ENCODE measurements at regions not wholly inside any gene's neighbourhood (a gene's known extent, or its start where the extent isn't known, plus 50 kb on each side); places are given as distances from the start of the nearest gene placed in this dataset.
"Not testable (repeated sequence)": the region's sequence is repeated elsewhere in the genome, so short reads cannot be mapped to it uniquely, and the experiment has no call there.

DNA sequence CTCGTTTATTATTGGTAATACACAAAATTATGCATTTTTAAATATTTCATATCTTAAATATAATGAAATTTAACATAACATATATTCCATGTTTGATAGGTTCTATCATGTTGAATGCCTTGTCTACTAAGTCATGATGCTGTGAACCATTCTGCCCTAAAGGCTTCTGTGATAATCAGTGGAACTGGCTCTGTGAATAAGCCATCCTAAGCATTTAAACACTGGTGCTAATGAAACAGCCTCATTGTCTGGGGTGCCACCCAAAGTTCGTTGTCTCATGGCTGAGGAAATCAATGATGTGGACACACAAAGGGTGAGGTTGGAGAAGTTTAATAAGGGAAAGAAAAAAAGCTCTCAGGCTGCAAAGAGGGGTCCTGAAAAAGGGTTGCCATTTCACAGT, 264.7 kb upstream of the ZRANB2 start:
- no peak for DNase-seq (ENCODE audit: low read depth)
- in situ Hi-C loops (cut with HindIII; ENCODE audit: low pct_unique_long_range_greater_than_20kb, low sequenced_read_pairs) = no loop called here

DNA sequence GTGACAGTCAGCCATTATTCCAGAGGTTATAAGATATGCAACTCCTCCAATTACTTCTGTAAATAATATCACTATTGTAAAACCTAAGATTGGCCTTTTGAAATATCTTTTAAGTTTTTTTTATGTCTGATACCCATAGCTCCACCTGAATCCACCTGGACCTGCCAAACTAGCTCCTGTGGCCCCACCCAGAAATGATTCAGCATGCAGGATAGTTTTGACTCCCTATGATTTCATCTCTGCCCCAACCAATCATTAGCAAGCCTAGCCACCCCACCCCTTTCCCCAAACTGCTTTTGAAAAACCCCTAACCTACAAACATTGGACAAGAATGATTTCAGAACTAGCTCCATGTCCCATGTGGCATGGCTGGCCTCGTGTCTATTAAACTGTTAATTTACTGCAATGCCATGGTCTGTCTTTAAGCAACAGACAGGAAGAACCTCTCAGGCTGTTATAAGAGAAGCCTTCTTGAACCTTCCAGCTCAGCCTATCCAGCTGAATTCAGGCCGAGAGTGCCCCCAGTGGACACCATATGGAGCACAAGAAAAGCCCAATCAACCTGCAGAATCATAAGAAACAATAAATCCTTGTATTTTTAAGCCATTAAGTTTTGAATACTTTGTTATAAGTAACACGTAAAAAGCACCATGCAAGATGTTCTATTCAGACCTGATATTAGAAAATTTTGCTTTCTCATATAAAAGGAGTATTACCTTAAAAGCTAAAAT, 263.0 kb upstream of the ZRANB2 start:
- no peak for DNase-seq (ENCODE audit: low read depth)
- in situ Hi-C loops (cut with HindIII; ENCODE audit: low pct_unique_long_range_greater_than_20kb, low sequenced_read_pairs) = no loop called here

DNA sequence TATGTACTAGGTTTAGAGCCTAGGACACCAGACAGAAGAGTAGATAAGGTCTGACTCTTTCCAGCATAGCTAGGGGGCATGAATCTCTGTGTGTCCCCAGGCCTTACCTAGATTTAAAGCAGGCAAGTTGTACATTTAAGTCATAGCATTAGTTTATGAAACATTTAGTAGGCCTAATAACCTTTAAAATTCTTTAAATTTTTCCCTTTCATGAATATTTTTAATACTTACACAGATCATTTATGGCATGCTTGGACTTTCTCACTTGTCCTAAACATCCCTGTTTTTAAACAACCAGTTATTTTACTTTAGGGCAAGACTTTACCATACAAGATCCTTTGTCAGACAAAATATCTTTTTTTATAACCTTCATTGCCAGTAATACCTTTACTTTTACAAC, 258.4 kb upstream of the ZRANB2 start:
- peak; percentile 2 for DNase-seq (ENCODE audit: low read depth)
- in situ Hi-C loops (cut with HindIII; ENCODE audit: low pct_unique_long_range_greater_than_20kb, low sequenced_read_pairs) = no loop called here

DNA sequence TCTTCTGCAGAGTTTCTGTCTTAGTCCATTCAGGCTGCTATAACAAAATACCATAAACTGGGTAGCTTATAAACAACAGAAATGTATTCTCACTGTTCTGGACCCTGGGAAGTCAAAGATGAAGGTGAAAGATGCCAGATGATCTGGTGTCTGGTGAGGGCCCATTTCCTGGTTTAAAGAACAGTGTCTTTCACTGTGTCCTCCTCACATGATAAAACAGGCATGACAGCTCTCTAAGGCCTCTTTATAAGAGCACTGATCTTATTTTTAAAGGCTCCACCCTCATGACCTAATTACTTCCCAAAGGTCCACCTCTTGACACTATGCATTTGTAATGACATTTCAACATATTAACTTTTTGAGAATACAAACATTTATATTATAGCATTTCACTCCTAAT, 250.2 kb upstream of the ZRANB2 start:
- in situ Hi-C loops (cut with HindIII; ENCODE audit: low pct_unique_long_range_greater_than_20kb, low sequenced_read_pairs) = no loop called here
- no peak for DNase-seq (ENCODE audit: low read depth)

DNA sequence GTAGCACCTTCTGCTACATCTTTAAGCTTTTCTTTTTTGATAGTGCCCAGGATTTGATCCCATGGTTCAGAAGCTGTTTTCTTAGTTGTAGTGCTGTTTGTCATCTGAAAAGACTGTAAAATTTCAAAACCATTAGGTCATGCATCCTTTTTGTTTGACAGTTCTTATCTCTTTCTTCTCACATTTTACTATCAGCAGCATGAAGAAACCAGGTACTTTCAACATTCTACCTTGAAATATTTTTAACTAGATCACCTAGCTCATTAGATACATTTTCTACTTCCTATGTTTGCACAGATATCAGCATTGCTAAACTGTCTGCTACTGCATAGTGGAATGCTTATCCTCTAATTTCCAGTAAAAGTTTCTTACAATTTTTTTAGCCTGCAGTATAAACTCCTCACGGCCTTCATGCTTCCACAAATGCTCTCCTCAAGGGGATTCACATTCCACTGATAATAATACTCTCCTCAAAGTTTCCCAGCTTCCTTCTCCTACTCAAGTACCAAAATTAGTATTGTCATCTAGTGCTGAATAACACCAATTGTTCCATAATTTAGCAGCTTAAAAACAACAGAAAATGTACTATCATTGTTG, 243.9 kb upstream of the ZRANB2 start:
- in situ Hi-C loops (cut with HindIII; ENCODE audit: low pct_unique_long_range_greater_than_20kb, low sequenced_read_pairs) = no loop called here
- no peak for DNase-seq (ENCODE audit: low read depth)

DNA sequence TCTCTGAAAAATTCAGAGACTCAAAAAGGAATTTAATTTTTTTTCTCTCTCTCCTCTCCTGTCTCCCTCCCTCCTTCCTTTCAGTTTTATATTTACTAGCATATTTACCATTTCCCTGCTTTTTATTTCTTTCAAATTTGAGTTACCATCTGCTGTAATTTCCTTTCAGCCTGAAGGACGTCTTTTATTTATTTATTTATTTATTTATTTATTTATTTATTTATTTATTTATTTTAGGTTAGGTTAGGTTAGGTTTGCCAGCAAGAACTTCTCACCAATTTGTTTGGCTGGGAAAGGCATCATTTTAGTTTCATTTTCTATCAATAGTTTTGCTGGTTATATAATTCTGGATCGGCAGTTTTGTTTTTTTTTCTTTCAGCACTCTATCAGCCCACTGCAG, 231.7 kb upstream of the ZRANB2 start:
- no peak for DNase-seq (ENCODE audit: low read depth)
- in situ Hi-C loops (cut with HindIII; ENCODE audit: low pct_unique_long_range_greater_than_20kb, low sequenced_read_pairs) = no loop called here

DNA sequence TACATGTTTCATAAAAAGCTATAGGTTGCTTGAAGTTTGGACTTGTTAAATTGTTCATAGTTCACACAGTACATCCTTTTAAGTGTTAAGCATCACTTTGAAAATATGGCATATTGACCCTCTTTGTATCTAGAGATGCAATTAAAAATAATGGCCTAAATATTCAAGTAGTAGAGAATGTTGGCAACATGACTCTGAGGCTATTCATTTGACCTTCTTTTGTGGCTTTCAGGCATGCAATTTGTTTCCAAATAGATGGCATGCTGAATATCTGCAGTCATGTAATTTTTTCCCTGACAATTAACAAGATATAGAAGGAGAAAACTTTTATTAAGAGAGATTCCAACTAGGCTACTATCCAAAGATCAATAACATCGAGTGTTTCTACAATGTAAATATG, 230.5 kb upstream of the ZRANB2 start:
- no peak for DNase-seq (ENCODE audit: low read depth)
- in situ Hi-C loops (cut with HindIII; ENCODE audit: low pct_unique_long_range_greater_than_20kb, low sequenced_read_pairs) = no loop called here

DNA sequence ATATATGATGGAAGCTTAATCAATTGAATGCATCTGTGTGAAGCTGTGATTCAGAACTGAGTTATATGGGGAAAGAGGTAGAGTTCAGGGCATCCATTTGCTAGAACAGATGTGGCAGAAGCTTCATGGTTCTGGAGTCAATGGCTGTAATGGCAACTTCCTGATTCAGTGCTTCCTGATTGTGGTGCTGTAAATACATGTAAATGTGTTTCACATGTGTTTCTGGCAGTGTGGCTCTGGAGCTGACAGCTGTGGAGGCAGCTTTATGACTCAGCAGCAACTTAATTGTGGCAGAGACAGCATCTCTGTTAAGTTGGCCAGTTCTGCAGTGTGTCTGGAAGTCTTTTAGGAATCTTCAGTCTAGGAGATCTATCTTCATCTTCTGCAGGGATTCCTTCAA, 226.6 kb upstream of the ZRANB2 start:
- in situ Hi-C loops (cut with HindIII; ENCODE audit: low pct_unique_long_range_greater_than_20kb, low sequenced_read_pairs) = no loop called here
- no peak for DNase-seq (ENCODE audit: low read depth)

DNA sequence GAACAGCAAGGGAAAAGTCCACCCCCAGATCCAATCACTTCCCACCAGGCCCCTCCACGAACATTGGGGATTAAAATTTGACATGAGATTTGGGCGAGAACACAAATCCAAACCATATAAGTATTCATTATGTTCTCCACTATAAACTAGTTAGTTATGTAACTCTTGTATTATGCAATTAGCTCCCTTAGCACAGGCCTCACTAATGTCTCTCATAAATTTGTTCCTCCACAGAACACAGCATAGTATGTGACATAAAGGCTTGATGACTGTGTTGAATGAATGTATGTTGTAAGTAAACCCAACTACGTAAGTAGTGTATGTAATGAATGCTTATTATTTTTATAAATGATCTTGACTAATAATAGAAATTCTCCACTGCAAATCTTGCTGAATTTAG, 223.3 kb upstream of the ZRANB2 start:
- no peak for DNase-seq (ENCODE audit: low read depth)
- in situ Hi-C loops (cut with HindIII; ENCODE audit: low pct_unique_long_range_greater_than_20kb, low sequenced_read_pairs) = no loop called here

DNA sequence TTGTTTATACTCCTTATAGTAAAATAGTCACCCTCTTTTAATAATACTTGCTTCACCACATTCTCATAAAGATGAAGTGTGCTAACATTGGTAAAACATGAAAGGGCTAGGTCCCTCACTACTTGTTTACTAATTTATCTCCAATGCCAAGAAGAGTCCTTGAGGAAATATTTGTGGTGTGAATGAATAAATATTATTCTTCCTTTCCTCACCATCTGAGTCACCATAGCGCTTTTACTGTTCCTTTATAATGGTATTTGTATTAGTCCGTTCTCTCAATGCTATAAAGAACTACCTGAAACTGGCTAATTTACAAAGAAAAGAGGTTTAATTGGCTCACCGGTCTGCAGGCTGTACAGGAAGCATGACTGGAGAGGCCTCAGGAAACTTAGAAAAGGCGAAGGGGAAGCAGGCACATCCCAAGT, 222.8 kb upstream of the ZRANB2 start:
- in situ Hi-C loops (cut with HindIII; ENCODE audit: low pct_unique_long_range_greater_than_20kb, low sequenced_read_pairs) = no loop called here
- DNase-seq (ENCODE audit: low read depth) = peak; percentile 3

DNA sequence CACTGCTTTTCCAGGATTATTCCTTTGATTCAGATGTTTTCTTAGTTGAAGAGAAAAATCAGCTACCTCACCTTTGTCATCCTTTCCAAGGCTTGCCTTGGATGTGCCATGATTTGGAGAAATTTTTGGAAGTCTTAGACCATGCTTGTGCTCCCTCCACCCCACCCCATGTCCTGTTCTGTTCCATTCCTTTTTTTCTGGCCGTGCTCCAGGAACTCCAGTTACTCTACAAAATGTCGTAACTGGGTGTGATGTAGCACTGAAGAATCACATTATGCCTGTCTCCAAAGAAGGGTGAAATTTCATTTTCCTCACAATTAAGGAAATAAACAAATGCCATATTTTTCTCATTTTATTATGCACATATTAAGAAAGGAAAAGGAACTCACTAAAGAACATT, 217.8 kb upstream of the ZRANB2 start:
- in situ Hi-C loops (cut with HindIII; ENCODE audit: low pct_unique_long_range_greater_than_20kb, low sequenced_read_pairs) = no loop called here
- DNase-seq (ENCODE audit: low read depth) = no peak

DNA sequence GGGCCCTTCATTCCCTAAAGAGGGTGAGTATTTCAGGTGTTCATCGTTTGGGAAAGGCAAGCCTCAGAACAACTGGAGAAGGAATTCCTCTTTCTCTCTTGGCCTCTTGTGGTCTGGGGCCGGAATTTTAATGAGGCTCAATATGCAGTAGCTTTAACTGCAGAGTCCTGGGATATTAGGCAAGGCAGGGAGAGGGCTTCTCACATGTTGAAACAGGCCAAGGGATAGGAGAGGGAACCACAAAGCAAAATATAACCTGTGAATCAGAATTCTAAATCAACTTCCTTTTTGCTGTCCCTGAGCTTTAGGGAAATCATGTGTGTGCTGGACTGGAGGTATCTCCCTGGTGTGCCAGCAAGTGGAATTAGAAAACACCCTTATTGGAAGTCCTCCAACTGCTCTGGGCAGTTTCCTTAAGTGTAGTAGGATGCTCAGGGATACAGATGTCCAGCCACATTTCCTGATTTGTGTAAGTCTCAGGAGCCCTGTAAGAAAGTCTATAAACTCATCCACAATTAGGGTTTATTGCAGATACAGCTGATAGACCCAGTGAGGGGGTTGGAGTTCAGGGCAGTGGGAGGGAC, 215.8 kb upstream of the ZRANB2 start:
- in situ Hi-C loops (cut with HindIII; ENCODE audit: low pct_unique_long_range_greater_than_20kb, low sequenced_read_pairs) = no loop called here
- DNase-seq (ENCODE audit: low read depth) = no peak

DNA sequence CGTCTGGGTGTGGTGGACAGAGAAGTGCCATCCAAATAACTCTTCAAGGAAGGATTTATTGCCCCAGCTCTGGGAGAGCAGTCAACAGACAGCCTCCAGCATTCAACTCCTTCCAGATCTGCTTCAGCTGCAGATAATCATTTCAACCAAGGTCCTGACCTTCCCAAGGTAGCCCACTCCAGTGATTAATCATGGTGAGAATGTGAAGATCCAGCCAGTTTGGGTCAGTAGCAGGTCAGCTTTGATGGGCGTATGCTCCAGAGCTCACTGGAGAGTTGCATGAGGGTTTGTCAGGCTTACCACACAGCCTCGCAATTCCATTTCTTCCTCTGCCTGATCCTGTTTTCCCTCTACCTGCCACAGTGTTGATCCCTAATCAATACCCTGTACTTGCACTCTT, 214.5 kb upstream of the ZRANB2 start:
- no peak for DNase-seq (ENCODE audit: low read depth)
- in situ Hi-C loops (cut with HindIII; ENCODE audit: low pct_unique_long_range_greater_than_20kb, low sequenced_read_pairs) = no loop called here

DNA sequence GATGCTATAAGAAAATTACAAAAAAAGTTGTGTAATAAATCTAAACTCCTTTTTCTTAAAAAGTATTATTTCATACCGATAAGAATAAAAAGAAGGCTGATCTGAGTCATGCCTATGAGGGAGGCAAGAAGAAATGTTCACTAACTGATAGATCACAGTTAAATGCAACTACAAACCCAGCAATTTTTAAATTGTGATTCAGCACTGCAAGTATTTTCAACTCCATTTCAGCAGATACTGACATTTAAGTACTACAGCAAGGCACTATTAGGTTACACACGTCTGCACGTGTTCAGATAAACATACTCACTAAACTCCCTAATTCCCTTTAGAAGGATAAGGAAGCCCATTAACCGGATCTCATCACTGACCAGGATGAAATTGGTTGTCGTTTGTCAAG, 213.3 kb upstream of the ZRANB2 start:
- in situ Hi-C loops (cut with HindIII; ENCODE audit: low pct_unique_long_range_greater_than_20kb, low sequenced_read_pairs) = no loop called here
- no peak for DNase-seq (ENCODE audit: low read depth)

DNA sequence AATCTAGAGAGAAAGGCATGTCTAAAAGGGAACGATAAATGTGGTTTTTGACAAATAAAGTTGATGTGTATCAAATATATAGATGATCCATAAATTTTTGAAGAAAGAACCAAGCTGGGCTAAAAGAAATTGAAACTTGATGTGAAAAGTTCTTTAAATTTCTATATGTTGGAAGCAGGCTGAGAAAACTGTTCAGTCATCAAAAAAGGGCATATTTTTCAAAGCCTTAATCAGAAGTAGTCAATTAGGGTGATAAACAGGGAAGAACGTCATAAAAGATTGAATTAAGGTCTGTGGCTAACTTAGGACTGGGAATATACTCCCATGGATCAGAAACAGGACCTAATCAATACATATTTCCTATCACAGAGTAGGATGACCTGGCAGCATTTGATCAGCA, 211.4 kb upstream of the ZRANB2 start:
- no peak for DNase-seq (ENCODE audit: low read depth)
- in situ Hi-C loops (cut with HindIII; ENCODE audit: low pct_unique_long_range_greater_than_20kb, low sequenced_read_pairs) = no loop called here

DNA sequence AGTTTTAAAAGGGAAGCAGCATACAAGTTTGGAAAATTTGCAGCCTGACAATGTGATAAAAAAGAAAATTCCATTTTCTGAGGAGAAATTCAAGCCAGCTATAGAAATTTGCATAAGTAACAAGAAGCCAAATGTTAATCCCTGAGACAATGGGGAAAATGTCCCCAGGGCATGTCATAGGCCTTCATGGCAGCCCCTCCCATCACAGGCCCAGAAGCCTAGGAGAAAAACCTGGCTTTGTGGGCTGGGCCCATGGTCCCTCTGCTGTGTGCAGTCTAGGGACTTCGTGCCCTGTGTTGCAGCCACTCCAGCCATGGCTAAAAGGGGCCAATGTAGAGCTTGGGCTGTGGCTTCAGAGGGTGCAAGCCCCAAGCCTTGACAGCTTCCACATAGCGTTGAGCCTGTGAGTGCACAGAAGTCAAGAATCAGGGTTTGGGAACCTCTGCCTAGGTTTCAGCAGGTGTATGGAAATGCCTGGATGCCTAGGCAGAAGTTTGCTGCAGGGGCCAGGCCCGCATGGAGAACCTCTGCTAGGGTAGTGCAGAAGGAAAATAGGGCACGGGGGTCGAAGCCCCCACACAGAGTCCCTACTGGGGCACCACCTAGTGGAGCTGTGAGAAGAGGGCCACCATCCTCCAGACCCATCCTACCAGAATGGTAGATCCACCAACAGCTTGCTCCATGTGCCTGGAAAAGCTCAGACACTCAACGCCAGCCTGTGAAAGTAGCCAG, 209.8 kb upstream of the ZRANB2 start:
- DNase-seq (ENCODE audit: low read depth); in situ Hi-C loops (cut with HindIII; ENCODE audit: low pct_unique_long_range_greater_than_20kb, low sequenced_read_pairs): not testable (repeated sequence)

DNA sequence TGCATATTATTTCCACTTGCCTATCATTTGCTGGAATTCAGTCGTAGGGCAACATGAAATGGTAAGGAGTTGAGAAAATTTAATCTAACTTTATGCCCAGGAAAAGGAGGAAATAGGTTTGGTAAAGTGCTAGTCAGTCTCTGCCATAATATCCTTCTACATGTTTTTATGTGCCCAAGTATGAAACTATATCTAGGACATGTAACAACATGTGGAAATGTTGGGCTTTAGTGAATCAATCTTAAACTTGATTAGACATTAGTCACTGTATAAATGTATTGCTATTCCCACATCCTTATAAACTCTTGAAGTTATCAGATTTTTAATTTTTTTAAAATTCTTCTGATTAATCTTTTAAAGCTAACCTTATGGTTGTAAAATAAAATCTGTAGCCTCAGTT, 204.7 kb upstream of the ZRANB2 start:
- in situ Hi-C loops (cut with HindIII; ENCODE audit: low pct_unique_long_range_greater_than_20kb, low sequenced_read_pairs) = no loop called here
- DNase-seq (ENCODE audit: low read depth) = no peak

DNA sequence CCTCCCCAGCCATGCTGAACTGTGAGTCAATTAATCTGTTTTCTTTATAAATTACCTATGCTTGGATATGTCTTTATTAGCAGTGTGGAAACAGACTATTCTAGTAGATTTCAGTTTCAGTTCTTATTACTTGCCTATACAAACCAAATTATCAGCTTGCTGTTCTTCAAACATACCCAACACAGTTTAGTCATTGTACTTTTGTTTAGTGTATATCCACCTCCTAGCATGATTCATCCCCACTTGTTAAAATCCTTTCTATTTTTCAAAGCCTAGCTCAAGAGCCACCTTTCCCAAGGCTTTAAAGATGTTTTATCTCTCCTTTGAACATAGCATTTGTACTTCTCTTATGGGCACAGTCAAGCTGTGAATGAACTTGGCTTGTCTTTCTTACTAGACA, 195.6 kb upstream of the ZRANB2 start:
- no peak for DNase-seq (ENCODE audit: low read depth)
- in situ Hi-C loops (cut with HindIII; ENCODE audit: low pct_unique_long_range_greater_than_20kb, low sequenced_read_pairs) = no loop called here

DNA sequence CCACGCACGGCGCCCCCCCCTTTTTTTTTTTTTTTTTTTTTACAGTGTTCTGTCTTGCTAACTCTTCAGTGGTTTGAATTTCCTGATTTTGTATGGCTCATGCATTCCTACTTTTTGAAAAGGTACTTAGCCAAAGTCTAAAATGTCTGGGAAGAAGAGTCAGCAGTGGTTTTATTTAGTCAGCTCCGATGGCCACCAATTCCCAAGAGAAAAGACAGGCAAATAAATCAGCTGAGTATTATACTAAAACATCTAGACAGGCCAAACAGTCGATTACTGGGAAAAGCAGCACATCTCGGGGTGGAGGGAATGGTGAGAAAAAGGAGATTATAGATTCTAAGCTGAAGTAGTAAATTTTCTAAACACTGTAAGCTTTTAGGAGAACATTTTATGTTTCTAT, 192.5 kb upstream of the ZRANB2 start:
- no peak for DNase-seq (ENCODE audit: low read depth)
- in situ Hi-C loops (cut with HindIII; ENCODE audit: low pct_unique_long_range_greater_than_20kb, low sequenced_read_pairs) = no loop called here

All from Caki2 (cell line).